Liver (tissue), 8 donors: ENCODE measurements at regions not wholly inside any gene's neighbourhood (a gene's known extent, or its start where the extent isn't known, plus 50 kb on each side); places are given as distances from the start of the nearest gene placed in this dataset.

Experiments used
- DNase-seq: peaks from one replicate; pipeline ENCODE4 v3.0.0-alpha.2; 2017; ENCODE audit warnings: low spot score
- H3K27ac ChIP-seq, 2 donors: one replicate each; pipeline ENCODE4 v1.7.0; 2013; ENCODE audit warnings: inconsistent platforms in 2 of 2, low read length in 2 of 2, control low read depth in 1 of 2, low read depth in 1 of 2, mild to moderate bottlenecking in 1 of 2
- H3K27me3 ChIP-seq, 4 donors: one replicate each; pipeline versions ENCODE4 v1.6.1 to v1.7.0; 2013; ENCODE audit warnings: low read length in 3 of 4, inconsistent platforms in 1 of 4, mild to moderate bottlenecking in 1 of 4, moderate library complexity in 1 of 4; ENCODE audit not compliant: control insufficient read depth in 4 of 4, insufficient read depth in 4 of 4
- H3K36me3 ChIP-seq, 4 donors: one replicate each; pipeline versions ENCODE4 v1.6.1 to v1.7.0; 2013; ENCODE audit warnings: low read length in 3 of 4, mild to moderate bottlenecking in 3 of 4, low read depth in 1 of 4, moderate library complexity in 1 of 4; ENCODE audit not compliant: control insufficient read depth in 4 of 4, insufficient read depth in 3 of 4
- H3K4me1 ChIP-seq, 4 donors: one replicate each; pipeline versions ENCODE4 v1.6.1 to v1.7.0; 2013; ENCODE audit warnings: low read length in 3 of 4, mild to moderate bottlenecking in 3 of 4, moderate library complexity in 1 of 4; ENCODE audit not compliant: control insufficient read depth in 4 of 4, insufficient read depth in 4 of 4
- H3K4me3 ChIP-seq, 3 donors: one replicate each; pipeline versions ENCODE4 v1.6.1 to v1.7.0; 2013; ENCODE audit warnings: low read length in 3 of 3, control low read depth in 1 of 3, low read depth in 1 of 3, mild to moderate bottlenecking in 1 of 3
- H3K9ac ChIP-seq, 2 donors: one replicate each; pipeline ENCODE4 v1.7.0; 2013; ENCODE audit warnings: low read length in 2 of 2, mild to moderate bottlenecking in 2 of 2, moderate library complexity in 2 of 2, control low read depth in 1 of 2, low read depth in 1 of 2
- H3K9me3 ChIP-seq, 4 donors: one replicate each; pipeline versions ENCODE4 v1.6.1 to v1.7.0; 2013; ENCODE audit warnings: low read length in 3 of 4; ENCODE audit not compliant: control insufficient read depth in 4 of 4
- EGR1 ChIP-seq, 2 donors: IDR thresholded peaks; 2 replicates each; pipeline ENCODE4 v1.6.1; 2016 to 2018; ENCODE audit warnings: antibody characterized with exemption in 2 of 2, low read depth in 2 of 2
- FOXA2 ChIP-seq: IDR thresholded peaks from 2 replicates; pipeline ENCODE4 v1.6.1; 2016; ENCODE audit warnings: antibody characterized with exemption
- GABPA ChIP-seq, 2 donors: IDR thresholded peaks in 1 of 2; conservative IDR thresholded peaks in 1 of 2; 2 replicates each; pipeline ENCODE4 v1.6.1; 2016; ENCODE audit warnings: antibody characterized with exemption in 2 of 2, mild to moderate bottlenecking in 1 of 2, moderate library complexity in 1 of 2
- HNF4A ChIP-seq, 2 donors: conservative IDR thresholded peaks; 2 replicates each; pipeline ENCODE4 v1.6.1; 2016; ENCODE audit warnings: antibody characterized with exemption in 2 of 2, mild to moderate bottlenecking in 2 of 2
- JUND ChIP-seq, 2 donors: IDR thresholded peaks; 2 replicates each; pipeline ENCODE4 v1.6.1; 2016; ENCODE audit warnings: antibody characterized with exemption in 2 of 2
- NR2F2 ChIP-seq: IDR thresholded peaks from 2 replicates; pipeline ENCODE4 v1.6.1; 2016; ENCODE audit warnings: antibody characterized with exemption
- RAD21 ChIP-seq, 2 donors: IDR thresholded peaks; 2 replicates each; pipeline ENCODE4 v1.6.1; 2016; ENCODE audit warnings: antibody characterized with exemption in 2 of 2, mild to moderate bottlenecking in 2 of 2
- SP1 ChIP-seq: IDR thresholded peaks from 2 replicates; pipeline ENCODE4 v1.6.1; 2018; ENCODE audit warnings: antibody characterized with exemption, mild to moderate bottlenecking
- TAF1 ChIP-seq: conservative IDR thresholded peaks from 2 replicates; pipeline ENCODE4 v1.6.1; 2016; ENCODE audit warnings: antibody characterized with exemption, mild to moderate bottlenecking
- WGBS: extraction: QIAGEN DNeasy Blood & Tissue Kit; methylation state at CpG from one replicate; pipeline ENCODE4 v1.1.7; 2013; 5-methylcytosine and 5-hydroxymethylcytosine counted together
- TF ChIP-seq, protein P1 (sequence below): IDR thresholded peaks from 2 replicates; pipeline ENCODE4 v1.6.1; 2016; ENCODE audit warnings: antibody characterized with exemption
- TF ChIP-seq, protein P2 (sequence below): IDR thresholded peaks from 2 replicates; pipeline ENCODE4 v1.6.1; 2016; ENCODE audit warnings: antibody characterized with exemption
- TF ChIP-seq, protein P3 (sequence below): IDR thresholded peaks from 2 replicates; pipeline ENCODE4 v1.6.1; 2016; ENCODE audit warnings: antibody characterized with exemption, mild to moderate bottlenecking
- TF ChIP-seq, protein P4 (sequence below): fragments of 150-350 bp; IDR thresholded peaks from 2 replicates; pipeline ENCODE4 v1.5.1; 2017; ENCODE audit warnings: improper control_type of control experiment, low read depth, low read length; ENCODE audit not compliant: missing input control
- donor health status: healthy.
- donor health status: healthy.
- donor health status: healthy.
- donor health status: healthy.
- donor health status: healthy.

DNA sequence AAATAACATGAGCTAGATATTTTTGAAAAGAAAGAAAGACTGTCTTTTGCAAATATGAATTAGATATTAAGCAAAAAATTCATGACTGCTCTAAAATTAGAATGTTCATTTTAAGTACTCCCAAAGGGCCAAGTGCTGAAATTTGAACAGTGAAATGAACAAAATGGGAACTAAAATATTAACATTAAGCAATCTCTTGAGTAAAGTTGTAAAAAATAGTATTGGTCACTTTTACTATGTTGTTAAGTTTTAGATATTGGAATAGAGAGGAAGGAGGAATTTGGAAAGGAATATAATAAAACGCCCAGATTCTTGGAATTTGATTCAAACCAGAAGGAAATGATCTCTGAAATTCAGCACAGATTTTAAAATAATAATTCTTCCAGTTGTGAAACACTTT, 125.9 kb upstream of the ANK2 start:
- Histone ChIP-seq H3K4me1 (no peaks in the 10 kb centered on the region), H3K27ac (no peak overlapping the region), H3K9ac (no peak overlapping the region), H3K9me3 (no peaks in the 10 kb centered on the region), H3K4me3 (no peak overlapping the region), H3K36me3 (no peaks in the 10 kb centered on the region), H3K27me3 (no peaks in the 10 kb centered on the region)
- DNase-seq = no peak
- WGBS = 74% methylated on average over 1 of the region's 1 CpG
- TF ChIP-seq GABPA (IDR thresholded peaks at IDR 0.05 in 1 of 2, conservative IDR thresholded peaks at IDR 0.05 in 1 of 2) (no peak), NR2F2 (no peak), FOXA2 (no peak), SP1 (no peak), EGR1 (IDR thresholded peaks at IDR 0.05; ENCODE audit: low read depth in 2 of 2) (no peak)
- TF ChIP-seq, protein P1, sequence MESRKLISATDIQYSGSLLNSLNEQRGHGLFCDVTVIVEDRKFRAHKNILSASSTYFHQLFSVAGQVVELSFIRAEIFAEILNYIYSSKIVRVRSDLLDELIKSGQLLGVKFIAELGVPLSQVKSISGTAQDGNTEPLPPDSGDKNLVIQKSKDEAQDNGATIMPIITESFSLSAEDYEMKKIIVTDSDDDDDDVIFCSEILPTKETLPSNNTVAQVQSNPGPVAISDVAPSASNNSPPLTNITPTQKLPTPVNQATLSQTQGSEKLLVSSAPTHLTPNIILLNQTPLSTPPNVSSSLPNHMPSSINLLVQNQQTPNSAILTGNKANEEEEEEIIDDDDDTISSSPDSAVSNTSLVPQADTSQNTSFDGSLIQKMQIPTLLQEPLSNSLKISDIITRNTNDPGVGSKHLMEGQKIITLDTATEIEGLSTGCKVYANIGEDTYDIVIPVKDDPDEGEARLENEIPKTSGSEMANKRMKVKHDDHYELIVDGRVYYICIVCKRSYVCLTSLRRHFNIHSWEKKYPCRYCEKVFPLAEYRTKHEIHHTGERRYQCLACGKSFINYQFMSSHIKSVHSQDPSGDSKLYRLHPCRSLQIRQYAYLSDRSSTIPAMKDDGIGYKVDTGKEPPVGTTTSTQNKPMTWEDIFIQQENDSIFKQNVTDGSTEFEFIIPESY = no peak
- TF ChIP-seq, protein P2, sequence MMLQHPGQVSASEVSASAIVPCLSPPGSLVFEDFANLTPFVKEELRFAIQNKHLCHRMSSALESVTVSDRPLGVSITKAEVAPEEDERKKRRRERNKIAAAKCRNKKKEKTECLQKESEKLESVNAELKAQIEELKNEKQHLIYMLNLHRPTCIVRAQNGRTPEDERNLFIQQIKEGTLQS = no peak

DNA sequence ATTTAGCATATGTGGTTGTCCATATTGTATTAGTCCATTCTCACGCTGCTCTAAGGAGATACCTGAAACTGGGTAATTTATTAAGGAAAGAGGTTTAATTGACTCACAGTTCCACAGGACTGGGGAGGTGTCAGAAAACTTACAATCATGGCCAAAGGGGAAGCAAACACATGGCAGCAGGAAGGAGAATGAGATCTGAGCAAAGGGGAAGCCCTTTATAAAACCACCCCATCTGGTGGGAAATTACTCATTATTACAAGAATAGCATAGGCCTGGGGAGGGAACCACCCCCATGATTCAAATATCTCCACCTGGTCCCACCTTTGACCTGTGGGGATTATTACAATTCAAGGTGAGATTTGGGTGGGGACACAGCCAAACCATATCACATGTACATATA, 122.6 kb upstream of the ANK2 start:
- H3K9ac ChIP-seq = no peak overlapping the region
- DNase-seq = no peak
- TF ChIP-seq JUND (IDR thresholded peaks at IDR 0.05) (no peak), HNF4A (conservative IDR thresholded peaks at IDR 0.05) (no peak), GABPA (IDR thresholded peaks at IDR 0.05 in 1 of 2, conservative IDR thresholded peaks at IDR 0.05 in 1 of 2) (no peak), RAD21 (IDR thresholded peaks at IDR 0.05) (no peak), SP1 (no peak), TAF1 (no peak)
- TF ChIP-seq, protein P3, sequence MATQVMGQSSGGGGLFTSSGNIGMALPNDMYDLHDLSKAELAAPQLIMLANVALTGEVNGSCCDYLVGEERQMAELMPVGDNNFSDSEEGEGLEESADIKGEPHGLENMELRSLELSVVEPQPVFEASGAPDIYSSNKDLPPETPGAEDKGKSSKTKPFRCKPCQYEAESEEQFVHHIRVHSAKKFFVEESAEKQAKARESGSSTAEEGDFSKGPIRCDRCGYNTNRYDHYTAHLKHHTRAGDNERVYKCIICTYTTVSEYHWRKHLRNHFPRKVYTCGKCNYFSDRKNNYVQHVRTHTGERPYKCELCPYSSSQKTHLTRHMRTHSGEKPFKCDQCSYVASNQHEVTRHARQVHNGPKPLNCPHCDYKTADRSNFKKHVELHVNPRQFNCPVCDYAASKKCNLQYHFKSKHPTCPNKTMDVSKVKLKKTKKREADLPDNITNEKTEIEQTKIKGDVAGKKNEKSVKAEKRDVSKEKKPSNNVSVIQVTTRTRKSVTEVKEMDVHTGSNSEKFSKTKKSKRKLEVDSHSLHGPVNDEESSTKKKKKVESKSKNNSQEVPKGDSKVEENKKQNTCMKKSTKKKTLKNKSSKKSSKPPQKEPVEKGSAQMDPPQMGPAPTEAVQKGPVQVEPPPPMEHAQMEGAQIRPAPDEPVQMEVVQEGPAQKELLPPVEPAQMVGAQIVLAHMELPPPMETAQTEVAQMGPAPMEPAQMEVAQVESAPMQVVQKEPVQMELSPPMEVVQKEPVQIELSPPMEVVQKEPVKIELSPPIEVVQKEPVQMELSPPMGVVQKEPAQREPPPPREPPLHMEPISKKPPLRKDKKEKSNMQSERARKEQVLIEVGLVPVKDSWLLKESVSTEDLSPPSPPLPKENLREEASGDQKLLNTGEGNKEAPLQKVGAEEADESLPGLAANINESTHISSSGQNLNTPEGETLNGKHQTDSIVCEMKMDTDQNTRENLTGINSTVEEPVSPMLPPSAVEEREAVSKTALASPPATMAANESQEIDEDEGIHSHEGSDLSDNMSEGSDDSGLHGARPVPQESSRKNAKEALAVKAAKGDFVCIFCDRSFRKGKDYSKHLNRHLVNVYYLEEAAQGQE = no peak
- TF ChIP-seq, protein P4, sequence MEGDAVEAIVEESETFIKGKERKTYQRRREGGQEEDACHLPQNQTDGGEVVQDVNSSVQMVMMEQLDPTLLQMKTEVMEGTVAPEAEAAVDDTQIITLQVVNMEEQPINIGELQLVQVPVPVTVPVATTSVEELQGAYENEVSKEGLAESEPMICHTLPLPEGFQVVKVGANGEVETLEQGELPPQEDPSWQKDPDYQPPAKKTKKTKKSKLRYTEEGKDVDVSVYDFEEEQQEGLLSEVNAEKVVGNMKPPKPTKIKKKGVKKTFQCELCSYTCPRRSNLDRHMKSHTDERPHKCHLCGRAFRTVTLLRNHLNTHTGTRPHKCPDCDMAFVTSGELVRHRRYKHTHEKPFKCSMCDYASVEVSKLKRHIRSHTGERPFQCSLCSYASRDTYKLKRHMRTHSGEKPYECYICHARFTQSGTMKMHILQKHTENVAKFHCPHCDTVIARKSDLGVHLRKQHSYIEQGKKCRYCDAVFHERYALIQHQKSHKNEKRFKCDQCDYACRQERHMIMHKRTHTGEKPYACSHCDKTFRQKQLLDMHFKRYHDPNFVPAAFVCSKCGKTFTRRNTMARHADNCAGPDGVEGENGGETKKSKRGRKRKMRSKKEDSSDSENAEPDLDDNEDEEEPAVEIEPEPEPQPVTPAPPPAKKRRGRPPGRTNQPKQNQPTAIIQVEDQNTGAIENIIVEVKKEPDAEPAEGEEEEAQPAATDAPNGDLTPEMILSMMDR = no peak
- TF ChIP-seq, protein P1 = no peak
- no peak overlapping the region for H3K27ac ChIP-seq
- 86% methylated on average over 1 of the region's 1 CpG for WGBS
- H3K27me3 ChIP-seq = no peaks in the 10 kb centered on the region
- H3K4me3 ChIP-seq = no peak overlapping the region
- no peaks in the 10 kb centered on the region for H3K4me1 ChIP-seq
- H3K9me3 ChIP-seq = no peaks in the 10 kb centered on the region
- no peaks in the 10 kb centered on the region for H3K36me3 ChIP-seq
